A673 (cell line): ENCODE measurements at regions not wholly inside any gene's neighbourhood (a gene's known extent, or its start where the extent isn't known, plus 50 kb on each side); places are given as distances from the start of the nearest gene placed in this dataset.

Source experiments
- BruUV-seq: library from RNA; stranded (reverse); fragments of 400-500 nt; replicated peaks from 2 replicates; lab custom pipeline; 2021; lab: Mats Ljungman, UMichigan
- CTCF ChIA-PET: fragments of 300-600 bp; sonication (Branson Sonifier 250); formaldehyde crosslinking; loops from one replicate; lab custom pipeline; 2022; ENCODE audit warnings: antibody characterized with exemption; lab: Charles Lee
- POLR2A ChIA-PET: fragments of 300-600 bp; sonication (Branson Sonifier 250); formaldehyde crosslinking; loops from one replicate; lab custom pipeline; 2022; ENCODE audit warnings: antibody characterized with exemption; ENCODE audit not compliant: low non-redundant PET; lab: Charles Lee
- DNase-seq: peaks from one replicate; pipeline ENCODE4 v3.0.0-alpha.2; 2015; ENCODE audit warnings: low spot score
- H3K27ac ChIP-seq: fragments of 200-600 bp; sonication (generic); 2 replicates; pipeline ENCODE4 v1.5.1; 2016; ENCODE audit warnings: mixed run types, low read depth, mild to moderate bottlenecking, mixed read lengths, antibody characterized with exemption, low read length; ENCODE audit not compliant: poor library complexity, severe bottlenecking
- H3K27me3 ChIP-seq: fragments of 200-600 bp; sonication (generic); replicated peaks from 2 replicates; pipeline ENCODE4 v1.6.1; 2017; ENCODE audit warnings: mixed run types, low read depth, mild to moderate bottlenecking, mixed read lengths, antibody characterized with exemption, low read length; ENCODE audit not compliant: insufficient read depth, poor library complexity
- H3K36me3 ChIP-seq: fragments of 200-600 bp; sonication (generic); 2 replicates; pipeline ENCODE4 v1.6.1; 2016; ENCODE audit warnings: mixed run types, mild to moderate bottlenecking, mixed read lengths, antibody characterized with exemption, low read length; ENCODE audit not compliant: insufficient read depth, poor library complexity, severe bottlenecking
- H3K4me1 ChIP-seq: fragments of 200-600 bp; sonication (generic); 2 replicates; pipeline ENCODE4 v1.6.1; 2017; ENCODE audit warnings: mixed run types, mild to moderate bottlenecking, mixed read lengths, antibody characterized with exemption, low read length; ENCODE audit not compliant: insufficient read depth, poor library complexity, severe bottlenecking
- H3K4me3 ChIP-seq: fragments of 200-600 bp; sonication (generic); 2 replicates; pipeline ENCODE4 v1.5.1; 2016; ENCODE audit warnings: low read depth, mixed run types, mild to moderate bottlenecking, mixed read lengths, low read length; ENCODE audit not compliant: poor library complexity, severe bottlenecking
- H3K9me3 ChIP-seq: fragments of 200-600 bp; sonication (generic); 2 replicates; pipeline ENCODE4 v1.6.1; 2016; ENCODE audit warnings: mixed run types, low read depth, mild to moderate bottlenecking, mixed read lengths, antibody characterized with exemption, low read length; ENCODE audit not compliant: poor library complexity, severe bottlenecking
- EZH2 ChIP-seq: fragments of 200-600 bp; sonication (generic); IDR thresholded peaks from 2 replicates; pipeline ENCODE4 v1.6.1; 2017; ENCODE audit warnings: borderline replicate concordance, low read depth, mild to moderate bottlenecking, mixed read lengths, antibody characterized with exemption, low read length; ENCODE audit not compliant: poor library complexity, severe bottlenecking
- intact Hi-C: fragments of 100-400 bp; cut with micrococcal nuclease; formaldehyde crosslinking; loops from one replicate; pipeline ENCODE4 v1.10.0; 2022; ENCODE audit not compliant: unreplicated experiment
- TF ChIP-seq, protein P1 (sequence below): fragments of 300-800, 200-600 bp; sonication (generic); conservative IDR thresholded peaks from 2 replicates; pipeline ENCODE4 v1.5.1; 2017; ENCODE audit warnings: low read depth, mild to moderate bottlenecking, antibody characterized with exemption, low read length, moderate library complexity, mixed read lengths

DNA sequence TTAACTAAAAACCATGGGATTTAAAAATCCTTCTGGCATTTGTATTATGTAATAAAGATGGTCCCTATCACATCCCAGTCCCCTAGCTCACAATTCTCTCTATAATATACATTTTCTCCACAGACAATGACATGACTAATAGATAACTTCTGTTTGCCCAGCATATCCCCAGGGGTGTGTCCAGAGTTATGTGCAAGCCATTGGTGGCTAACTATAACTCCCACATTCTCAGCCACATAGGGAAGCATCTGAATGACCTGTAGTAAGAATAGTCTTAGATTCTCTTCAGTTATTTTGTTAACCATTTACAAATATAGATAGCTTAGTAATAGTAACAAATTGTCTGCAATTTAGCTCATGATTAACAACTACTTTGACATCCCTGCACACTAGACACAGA lies 52.2 kb upstream of the RBSN start:
- no peak overlapping the region for H3K27ac ChIP-seq
- TF ChIP-seq, protein P1, sequence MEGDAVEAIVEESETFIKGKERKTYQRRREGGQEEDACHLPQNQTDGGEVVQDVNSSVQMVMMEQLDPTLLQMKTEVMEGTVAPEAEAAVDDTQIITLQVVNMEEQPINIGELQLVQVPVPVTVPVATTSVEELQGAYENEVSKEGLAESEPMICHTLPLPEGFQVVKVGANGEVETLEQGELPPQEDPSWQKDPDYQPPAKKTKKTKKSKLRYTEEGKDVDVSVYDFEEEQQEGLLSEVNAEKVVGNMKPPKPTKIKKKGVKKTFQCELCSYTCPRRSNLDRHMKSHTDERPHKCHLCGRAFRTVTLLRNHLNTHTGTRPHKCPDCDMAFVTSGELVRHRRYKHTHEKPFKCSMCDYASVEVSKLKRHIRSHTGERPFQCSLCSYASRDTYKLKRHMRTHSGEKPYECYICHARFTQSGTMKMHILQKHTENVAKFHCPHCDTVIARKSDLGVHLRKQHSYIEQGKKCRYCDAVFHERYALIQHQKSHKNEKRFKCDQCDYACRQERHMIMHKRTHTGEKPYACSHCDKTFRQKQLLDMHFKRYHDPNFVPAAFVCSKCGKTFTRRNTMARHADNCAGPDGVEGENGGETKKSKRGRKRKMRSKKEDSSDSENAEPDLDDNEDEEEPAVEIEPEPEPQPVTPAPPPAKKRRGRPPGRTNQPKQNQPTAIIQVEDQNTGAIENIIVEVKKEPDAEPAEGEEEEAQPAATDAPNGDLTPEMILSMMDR = no peak
- TF ChIP-seq EZH2 = no peak
- POLR2A ChIA-PET = no interaction called here
- intact Hi-C loops = no loop called here
- H3K4me3 ChIP-seq = no peak overlapping the region
- BruUV-seq = no TSS peak
- peaks cover 86% of the 10 kb centered on the region for H3K27me3 ChIP-seq
- H3K4me1 ChIP-seq = no peaks in the 10 kb centered on the region
- H3K9me3 ChIP-seq = no peaks in the 10 kb centered on the region
- CTCF ChIA-PET = interaction anchor here (0.6 kb wide), 1 partner anchor 34 kb away, joined by 5 read pairs; no protein-coding TSS in a partner anchor
- no peaks in the 10 kb centered on the region for H3K36me3 ChIP-seq
- DNase-seq = no peak

DNA sequence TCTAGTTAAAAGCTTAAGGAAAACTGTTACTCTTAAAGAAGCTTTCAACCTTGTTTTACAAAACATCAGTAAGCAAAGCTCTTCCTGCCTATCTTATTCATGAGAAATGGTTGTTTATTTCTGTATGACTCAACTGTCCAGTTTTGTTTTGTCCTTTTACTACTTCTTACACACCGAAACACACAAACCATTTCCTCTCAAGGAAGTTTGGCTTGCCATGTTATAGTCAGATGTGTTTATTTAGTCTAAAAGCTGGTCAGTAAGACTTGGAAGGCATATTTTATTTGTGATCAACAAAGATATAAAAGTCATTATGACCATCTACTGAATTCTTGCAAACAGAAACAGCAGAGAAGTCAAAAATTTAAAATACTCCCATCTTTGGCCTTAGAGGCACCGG lies 53.2 kb upstream of the RBSN start:
- Histone ChIP-seq H3K4me3 (no peak overlapping the region), H3K4me1 (no peaks in the 10 kb centered on the region), H3K9me3 (no peaks in the 10 kb centered on the region), H3K36me3 (no peaks in the 10 kb centered on the region), H3K27me3 (peaks cover 86% of the 10 kb centered on the region), H3K27ac (no peak overlapping the region)
- no TSS peak for BruUV-seq
- TF ChIP-seq EZH2 = no peak
- TF ChIP-seq, protein P1 = no peak
- intact Hi-C loops = no loop called here
- ChIA-PET CTCF (no interaction called here), POLR2A (no interaction called here)
- no peak for DNase-seq

DNA sequence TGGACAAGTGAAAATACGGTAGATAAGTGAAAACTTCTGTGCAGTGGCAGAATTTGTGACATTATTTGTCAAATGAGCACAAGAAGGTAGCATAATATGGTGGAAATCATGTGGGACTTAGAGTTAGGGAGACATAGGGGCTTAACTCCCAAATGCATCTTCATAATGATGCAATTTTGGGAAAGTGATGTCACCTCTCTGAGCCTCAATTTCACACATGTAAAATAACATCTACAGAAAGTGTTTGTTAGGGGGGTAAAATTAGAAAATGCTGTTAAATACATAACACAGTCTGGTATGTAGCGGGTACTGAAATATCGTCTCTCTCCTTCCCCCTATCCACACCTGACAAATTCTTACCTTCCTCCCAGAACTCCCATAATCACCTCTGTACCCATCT lies 52.9 kb upstream of the CAPN7 start:
- no TSS peak for BruUV-seq
- Histone ChIP-seq H3K27ac (no peak overlapping the region), H3K4me1 (no peaks in the 10 kb centered on the region), H3K4me3 (no peak overlapping the region), H3K36me3 (no peaks in the 10 kb centered on the region), H3K9me3 (no peaks in the 10 kb centered on the region), H3K27me3 (peaks cover 86% of the 10 kb centered on the region)
- POLR2A ChIA-PET = no interaction called here
- CTCF ChIA-PET = no interaction called here
- intact Hi-C loops = no loop called here
- TF ChIP-seq, protein P1 = no peak
- TF ChIP-seq EZH2 = no peak
- DNase-seq = no peak
